Gastroesophageal sphincter (tissue), 4 donors: ENCODE measurements at regions not wholly inside any gene's neighbourhood (a gene's known extent, or its start where the extent isn't known, plus 50 kb on each side); places are given as distances from the start of the nearest gene placed in this dataset.

Experiments
- ATAC-seq: fragments of 150-250 bp; one replicate; pipeline ENCODE4 v1.9.1; 2016; ENCODE audit warnings: mild to moderate bottlenecking, moderate library complexity
- H3K27ac ChIP-seq, 4 donors: fragments of 200-600 bp; sonication (generic) in 3 of 4; 1 replicate in 3 of 4; 2 replicates in 1 of 4; pipeline ENCODE4 v1.5.1; 2016 to 2019
- H3K27me3 ChIP-seq: fragments of 200-600 bp; sonication (generic); one replicate; pipeline ENCODE4 v1.5.1; 2019
- H3K36me3 ChIP-seq, 2 donors: fragments of 200-600 bp; sonication (generic); one replicate each; pipeline ENCODE4 v1.5.1; 2019; ENCODE audit warnings: control low read depth in 1 of 2
- H3K4me1 ChIP-seq, 3 donors: fragments of 200-600 bp; sonication (generic); 1 replicate in 2 of 3; 2 replicates in 1 of 3; pipeline ENCODE4 v1.5.1; 2016 to 2019; ENCODE audit warnings: control low read depth in 2 of 3
- H3K4me3 ChIP-seq, 2 donors: fragments of 200-600 bp; sonication (generic); one replicate each; pipeline ENCODE4 v1.5.1; 2019; ENCODE audit warnings: mild to moderate bottlenecking in 1 of 2, moderate library complexity in 1 of 2
- H3K9me3 ChIP-seq, 3 donors: fragments of 200-600 bp; sonication (generic); one replicate each; pipeline ENCODE4 v1.5.1; 2017 to 2019; ENCODE audit warnings: control low read depth in 2 of 3
- EP300 ChIP-seq: sonication (generic); formaldehyde crosslinking; IDR thresholded peaks from one replicate; pipeline ENCODE4 v1.6.1; 2017; ENCODE audit warnings: antibody characterized with exemption, mild to moderate bottlenecking
- POLR2A ChIP-seq, 2 donors: fragments of 450-650 bp; IDR thresholded peaks; one replicate each; pipeline ENCODE4 v1.6.1; 2017; ENCODE audit warnings: antibody characterized with exemption in 2 of 2, mild to moderate bottlenecking in 2 of 2, moderate library complexity in 1 of 2
- POLR2AphosphoS5 ChIP-seq: sonication (generic); formaldehyde crosslinking; IDR thresholded peaks from one replicate; pipeline ENCODE4 v1.6.1; 2017; ENCODE audit warnings: antibody characterized with exemption
- WGBS, 2 donors: methylation state at CpG; one replicate each; pipeline ENCODE4 v1.1.5; 2018; ENCODE audit warnings: low coverage in 1 of 2; 5-methylcytosine and 5-hydroxymethylcytosine counted together
- TF ChIP-seq, protein P1 (sequence below), 4 experiments: fragments of 200-600 bp in 2 of 4; fragments of 450-650 bp in 2 of 4; sonication (generic) in 1 of 4; IDR thresholded peaks; one replicate each; pipeline ENCODE4 v1.5.1; 2017 to 2019; ENCODE audit warnings: antibody characterized with exemption in 4 of 4, mild to moderate bottlenecking in 2 of 4, moderate library complexity in 2 of 4

DNA sequence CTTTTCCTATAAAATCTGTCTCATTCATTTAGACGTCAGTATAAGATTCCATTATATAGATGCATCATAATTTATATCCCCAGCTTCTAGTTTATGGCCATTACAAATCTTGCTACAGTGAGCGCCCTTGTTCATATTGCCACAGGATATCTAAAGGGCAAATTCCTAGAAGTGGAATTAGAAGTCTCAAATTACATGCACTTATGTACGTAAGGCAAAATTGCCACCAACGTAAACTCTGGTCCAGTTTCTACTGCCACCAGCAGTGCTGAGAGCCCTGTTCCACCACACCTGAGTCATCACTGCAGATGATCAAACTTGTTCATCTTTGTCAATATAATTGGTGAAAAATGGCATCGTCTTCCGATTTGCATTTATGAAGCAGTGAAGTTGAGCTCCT, 90.9 kb upstream of the ID2 start:
- Histone ChIP-seq H3K27me3 (no peaks in the 10 kb centered on the region), H3K4me1 (peaks cover 0 to 11% (median 0%) of the 10 kb centered on the region in 3 donors), H3K27ac (no peak overlapping the region), H3K4me3 (no peak overlapping the region), H3K9me3 (no peaks in the 10 kb centered on the region), H3K36me3 (no peaks in the 10 kb centered on the region)
- TF ChIP-seq, protein P1, sequence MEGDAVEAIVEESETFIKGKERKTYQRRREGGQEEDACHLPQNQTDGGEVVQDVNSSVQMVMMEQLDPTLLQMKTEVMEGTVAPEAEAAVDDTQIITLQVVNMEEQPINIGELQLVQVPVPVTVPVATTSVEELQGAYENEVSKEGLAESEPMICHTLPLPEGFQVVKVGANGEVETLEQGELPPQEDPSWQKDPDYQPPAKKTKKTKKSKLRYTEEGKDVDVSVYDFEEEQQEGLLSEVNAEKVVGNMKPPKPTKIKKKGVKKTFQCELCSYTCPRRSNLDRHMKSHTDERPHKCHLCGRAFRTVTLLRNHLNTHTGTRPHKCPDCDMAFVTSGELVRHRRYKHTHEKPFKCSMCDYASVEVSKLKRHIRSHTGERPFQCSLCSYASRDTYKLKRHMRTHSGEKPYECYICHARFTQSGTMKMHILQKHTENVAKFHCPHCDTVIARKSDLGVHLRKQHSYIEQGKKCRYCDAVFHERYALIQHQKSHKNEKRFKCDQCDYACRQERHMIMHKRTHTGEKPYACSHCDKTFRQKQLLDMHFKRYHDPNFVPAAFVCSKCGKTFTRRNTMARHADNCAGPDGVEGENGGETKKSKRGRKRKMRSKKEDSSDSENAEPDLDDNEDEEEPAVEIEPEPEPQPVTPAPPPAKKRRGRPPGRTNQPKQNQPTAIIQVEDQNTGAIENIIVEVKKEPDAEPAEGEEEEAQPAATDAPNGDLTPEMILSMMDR (IDR thresholded peaks at IDR 0.05), result no peak
- no peak for ATAC-seq
- WGBS, 2 donors, result 83 to 91% methylated on average over 5 to 6 of the region's 6 CpGs

DNA sequence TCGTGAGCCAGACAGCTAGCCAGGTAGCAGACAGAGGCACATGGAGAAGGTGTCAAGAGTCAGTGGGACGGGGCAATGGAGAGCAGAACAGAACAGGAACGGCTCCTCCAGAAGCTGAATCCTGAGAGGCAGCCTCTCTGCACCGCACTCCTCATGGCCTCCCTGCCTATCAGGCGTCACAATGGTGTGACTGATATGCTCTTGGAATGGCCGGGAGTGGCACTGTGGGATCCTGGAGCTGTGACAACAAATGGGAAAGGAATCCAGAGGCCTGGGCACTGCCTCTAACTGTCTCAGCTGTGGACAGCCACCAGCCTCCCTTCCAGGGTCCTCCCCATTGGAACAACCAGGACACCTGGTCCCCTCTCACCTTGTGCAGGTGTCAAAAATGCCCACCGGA, 89.1 kb upstream of the ID2 start:
- ATAC-seq, result no peak
- Histone ChIP-seq H3K4me1 (no peaks in the 10 kb centered on the region), H3K36me3 (no peaks in the 10 kb centered on the region), H3K4me3 (no peak overlapping the region), H3K27ac (no peak overlapping the region), H3K9me3 (no peaks in the 10 kb centered on the region), H3K27me3 (no peaks in the 10 kb centered on the region)
- no peak for TF ChIP-seq EP300
- TF ChIP-seq POLR2AphosphoS5, result no peak
- no peak for TF ChIP-seq POLR2A (IDR thresholded peaks at IDR 0.05)
- TF ChIP-seq, protein P1 (IDR thresholded peaks at IDR 0.05), result no peak
- WGBS, 2 donors, result 84% methylated on average over 5 of the region's 7 CpGs; no CpG with 5 or more reads in 1 of the 2 donors

DNA sequence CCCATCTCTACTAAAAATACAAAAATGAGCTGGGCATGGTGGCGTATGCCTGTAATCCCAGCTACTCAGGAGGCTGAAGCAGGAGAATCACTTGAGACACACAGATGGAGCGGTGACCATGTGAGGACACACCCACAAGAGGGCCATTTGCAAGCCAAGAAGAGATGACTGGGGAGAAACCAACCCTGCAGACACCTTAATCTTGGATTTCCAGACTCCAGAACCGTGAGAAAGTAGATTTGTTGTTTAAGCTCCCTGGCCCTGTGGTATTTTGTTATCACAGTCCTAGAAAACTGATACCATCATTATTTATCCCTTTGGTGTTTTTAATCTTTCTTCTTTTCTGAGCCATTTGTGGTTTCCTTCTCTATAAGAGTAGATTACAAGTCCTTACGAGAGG, 88.6 kb upstream of the ID2 start:
- Histone ChIP-seq H3K27me3 (no peaks in the 10 kb centered on the region), H3K4me3 (no peak overlapping the region), H3K9me3 (no peaks in the 10 kb centered on the region), H3K27ac (no peak overlapping the region), H3K4me1 (no peaks in the 10 kb centered on the region), H3K36me3 (no peaks in the 10 kb centered on the region)
- no peak for ATAC-seq
- TF ChIP-seq POLR2A (IDR thresholded peaks at IDR 0.05) (no peak), EP300 (no peak), POLR2AphosphoS5 (no peak)
- TF ChIP-seq, protein P1 (IDR thresholded peaks at IDR 0.05), result no peak
- 87 to 100% methylated on average over 3 to 4 of the region's 4 CpGs for WGBS, 2 donors

DNA sequence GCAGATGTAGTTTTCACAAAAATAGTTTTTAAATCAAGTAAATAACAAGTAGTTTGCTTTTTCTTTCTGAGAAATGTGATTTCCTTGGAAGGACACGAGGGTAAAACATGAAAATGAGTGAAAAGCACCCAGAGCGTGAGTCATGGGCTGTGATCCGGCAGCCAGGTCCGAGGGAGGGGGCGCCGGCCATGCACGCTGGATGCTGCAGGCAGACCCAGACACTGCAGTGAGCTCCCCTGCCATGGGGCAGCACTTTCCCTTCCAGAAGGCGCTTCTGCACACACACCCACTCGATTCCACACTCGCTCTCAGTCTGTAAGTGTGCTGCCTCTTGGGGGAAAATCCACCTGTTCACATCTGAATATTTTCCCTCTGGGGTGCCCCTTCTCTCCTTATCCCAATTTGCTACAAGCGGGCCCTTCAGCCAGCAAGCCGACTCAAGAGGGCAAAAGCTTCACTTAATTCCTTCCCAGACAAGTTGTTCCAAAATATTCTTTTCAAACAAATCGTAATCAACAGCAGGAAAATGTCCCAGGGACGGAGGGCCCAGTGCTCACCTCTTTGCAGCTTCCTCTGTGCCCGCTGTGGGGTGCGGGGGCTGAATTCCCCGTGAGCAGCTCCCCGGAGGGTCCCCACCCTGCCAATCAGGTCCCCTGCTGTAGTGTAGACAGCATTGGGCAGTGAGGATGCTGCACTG, 87.0 kb upstream of the ID2 start:
- 79 to 85% methylated on average over 16 of the region's 18 CpGs for WGBS, 2 donors
- H3K36me3 ChIP-seq, result no peaks in the 10 kb centered on the region
- no peaks in the 10 kb centered on the region for H3K4me1 ChIP-seq
- no peaks in the 10 kb centered on the region for H3K27me3 ChIP-seq
- no peak for ATAC-seq
- H3K27ac ChIP-seq, result no peak overlapping the region
- no peak overlapping the region for H3K4me3 ChIP-seq
- H3K9me3 ChIP-seq, result no peaks in the 10 kb centered on the region
- TF ChIP-seq POLR2AphosphoS5 (no peak), POLR2A (IDR thresholded peaks at IDR 0.05) (no peak), EP300 (no peak)
- TF ChIP-seq, protein P1 (IDR thresholded peaks at IDR 0.05), result no peak

DNA sequence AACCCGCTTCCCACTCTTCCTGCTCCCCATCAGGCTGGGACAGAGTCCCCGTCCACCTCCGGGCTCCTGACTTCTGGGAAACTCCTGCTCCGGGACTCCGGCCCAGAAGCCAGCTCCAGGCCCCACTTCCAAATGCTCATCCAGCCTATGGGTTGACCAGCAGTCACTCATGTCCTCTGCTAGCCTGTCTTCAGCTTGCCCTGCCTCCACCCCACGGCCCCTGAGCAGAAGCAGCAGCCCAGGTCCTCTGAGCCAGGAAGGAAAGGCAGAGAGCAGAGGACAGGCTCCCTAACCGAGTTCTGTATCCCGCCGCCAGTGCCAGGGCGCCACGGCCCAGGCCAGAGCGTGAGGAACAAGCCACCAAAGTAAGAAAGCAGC, 86.4 kb upstream of the ID2 start:
- Histone ChIP-seq H3K36me3 (no peaks in the 10 kb centered on the region), H3K4me1 (no peaks in the 10 kb centered on the region), H3K27me3 (no peaks in the 10 kb centered on the region), H3K4me3 (no peak overlapping the region), H3K9me3 (no peaks in the 10 kb centered on the region), H3K27ac (no peak overlapping the region)
- 100% methylated on average over 3 of the region's 12 CpGs; no CpG with 5 or more reads in 1 of the 2 donors for WGBS, 2 donors
- ATAC-seq, result no peak
- TF ChIP-seq POLR2AphosphoS5, result no peak
- TF ChIP-seq, protein P1 (IDR thresholded peaks at IDR 0.05), result no peak
- TF ChIP-seq POLR2A (IDR thresholded peaks at IDR 0.05), result no peak
- no peak for TF ChIP-seq EP300
